GM21367 (cell line): ENCODE measurements at regions not wholly inside any gene's neighbourhood (a gene's known extent, or its start where the extent isn't known, plus 50 kb on each side); places are given as distances from the start of the nearest gene placed in this dataset.

Experiments used
- ATAC-seq: cut with Tn5 transposase; IDR thresholded peaks from one replicate; pipeline ENCODE4 v1.9.1; 2021; ENCODE audit not compliant: unreplicated experiment

DNA sequence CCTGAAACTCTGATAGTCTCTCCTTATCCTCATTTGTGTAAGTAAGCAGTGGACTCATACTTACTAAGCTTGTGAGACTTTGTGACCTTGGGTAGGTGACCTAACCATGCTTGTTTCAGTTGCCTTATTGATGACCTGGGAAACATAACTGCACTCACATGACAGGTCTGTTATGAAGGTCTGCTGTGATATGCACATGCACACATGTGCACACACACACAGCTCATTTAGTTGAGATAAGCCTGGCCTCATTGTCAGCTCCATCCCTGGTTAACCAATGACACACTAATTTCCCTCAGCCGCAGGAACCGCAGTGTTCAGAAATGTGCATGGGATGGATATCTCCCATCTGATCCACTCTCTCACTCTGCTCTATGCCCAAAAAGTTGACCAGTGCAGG, 177.2 kb downstream of the GPAM start:
- no peak for ATAC-seq

DNA sequence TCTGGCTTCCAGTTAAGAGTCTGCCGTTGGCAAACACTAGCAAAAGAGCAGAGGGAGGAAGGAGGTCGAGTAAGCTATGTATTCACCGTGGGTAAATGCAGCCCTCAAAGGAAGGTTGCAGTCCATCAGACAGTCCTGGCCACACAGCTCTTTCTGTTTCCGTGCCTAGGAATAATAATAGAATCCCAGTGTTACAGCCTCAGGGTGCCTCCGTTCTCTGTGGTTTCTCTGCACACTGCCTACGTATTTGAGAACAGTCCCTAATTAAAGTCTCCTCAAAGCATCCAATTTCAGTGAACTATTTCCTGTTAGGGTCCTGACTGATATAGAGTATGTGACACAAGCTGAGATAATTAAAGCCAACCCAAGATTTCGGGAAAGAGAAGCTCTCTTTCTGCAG, 176.7 kb downstream of the GPAM start:
- no peak for ATAC-seq

DNA sequence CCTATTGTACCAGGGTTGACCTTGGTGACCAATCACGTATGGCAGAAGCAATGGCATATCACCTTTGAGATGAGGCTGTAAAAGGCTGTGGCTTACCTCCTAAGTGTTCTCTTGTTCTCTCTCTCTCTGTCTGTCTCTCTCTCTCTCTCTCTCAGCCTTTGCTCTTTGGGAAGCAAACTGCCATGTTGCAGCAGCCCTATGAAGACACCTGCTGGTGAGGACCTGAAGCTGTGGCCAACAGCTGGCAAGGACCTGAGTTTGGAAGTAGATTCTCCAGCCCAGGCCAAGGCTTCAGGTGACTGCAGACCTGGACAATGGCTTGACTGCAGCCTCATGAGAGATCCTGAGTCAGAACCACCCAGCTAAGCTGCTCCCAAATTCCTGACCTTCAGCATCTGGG, 161.4 kb downstream of the GPAM start:
- ATAC-seq = no peak

DNA sequence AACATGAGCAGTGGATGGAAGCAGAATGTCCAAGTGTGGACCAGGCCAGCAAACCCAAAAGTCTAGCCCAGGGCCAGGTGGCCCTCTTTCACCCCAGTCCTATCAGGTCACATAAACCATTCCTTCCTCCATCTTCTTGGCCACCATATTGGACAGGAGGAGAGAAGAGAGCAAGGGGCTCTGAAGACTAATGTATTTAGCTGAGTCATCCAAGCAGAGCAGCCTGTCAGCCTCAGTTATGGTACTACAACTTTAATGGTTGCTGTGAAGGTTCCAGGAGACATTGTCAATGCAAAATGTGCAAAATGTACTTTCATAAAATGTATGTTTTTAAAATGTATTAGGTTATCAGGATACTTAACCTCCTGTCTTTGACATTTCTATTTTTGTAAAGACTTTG, 159.5 kb downstream of the GPAM start:
- no peak for ATAC-seq

DNA sequence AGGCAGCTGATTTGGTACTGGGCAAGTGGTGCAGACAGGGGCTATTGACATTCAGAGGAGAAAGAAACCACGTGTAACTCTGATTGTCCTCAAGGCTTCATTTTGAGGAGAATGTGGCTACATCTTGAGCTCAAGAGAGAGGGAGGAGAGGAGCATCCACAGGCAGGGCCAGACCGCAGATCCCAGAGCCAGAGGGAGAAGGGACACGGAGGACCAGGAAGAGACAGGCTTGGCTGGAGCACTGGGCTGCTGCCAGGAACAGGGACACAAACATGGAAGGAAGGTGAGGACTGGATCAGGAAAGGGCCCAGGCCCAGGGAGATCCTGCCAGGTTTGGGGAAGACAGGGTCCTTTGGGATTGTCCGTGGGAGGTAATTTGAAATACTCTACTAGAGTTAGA, 158.3 kb downstream of the GPAM start:
- no peak for ATAC-seq

DNA sequence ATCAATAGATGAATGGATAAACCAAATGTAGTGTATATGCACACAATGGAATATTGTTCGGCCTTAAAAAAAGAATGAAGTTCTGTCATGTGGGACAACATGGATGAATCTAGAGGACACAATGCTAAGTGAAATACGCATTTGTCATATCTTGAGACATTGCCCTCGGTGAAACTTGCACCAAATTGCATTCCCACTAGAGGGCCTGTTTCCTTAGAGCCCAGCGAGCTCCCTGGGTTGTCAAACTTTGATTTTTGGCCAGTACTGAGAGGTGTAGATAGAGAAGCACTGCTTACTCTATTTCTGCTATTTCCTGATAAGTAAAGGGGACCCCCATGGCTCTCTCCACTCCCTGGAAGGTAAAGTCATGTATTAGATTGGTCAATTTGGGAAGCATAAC, 157.1 kb downstream of the GPAM start:
- ATAC-seq = no peak

DNA sequence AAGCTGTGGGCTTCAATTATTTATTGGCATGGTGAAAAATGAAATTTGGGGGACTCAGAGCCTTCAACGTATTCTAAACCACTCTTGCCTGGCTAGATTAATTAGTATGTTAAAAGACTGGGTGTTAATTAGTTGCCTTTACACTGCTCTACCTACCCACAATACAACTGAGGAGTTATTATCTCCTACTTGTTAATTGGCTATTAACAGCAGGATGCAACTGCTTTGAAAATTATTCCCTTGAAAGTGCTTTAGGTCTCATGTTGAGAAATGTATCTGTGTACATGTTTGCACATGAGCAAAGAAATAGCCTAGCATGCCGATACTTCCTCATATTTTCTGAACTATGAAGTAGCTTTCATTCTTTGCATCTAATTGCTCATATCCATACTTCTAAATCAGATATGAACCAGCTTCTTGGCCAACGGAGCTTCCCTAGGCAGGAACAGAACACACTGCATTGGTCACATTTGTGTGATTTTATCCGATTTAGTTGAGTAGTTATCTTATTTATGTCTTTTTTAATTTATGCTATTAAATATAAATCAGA, 155.8 kb downstream of the GPAM start:
- no peak for ATAC-seq

DNA sequence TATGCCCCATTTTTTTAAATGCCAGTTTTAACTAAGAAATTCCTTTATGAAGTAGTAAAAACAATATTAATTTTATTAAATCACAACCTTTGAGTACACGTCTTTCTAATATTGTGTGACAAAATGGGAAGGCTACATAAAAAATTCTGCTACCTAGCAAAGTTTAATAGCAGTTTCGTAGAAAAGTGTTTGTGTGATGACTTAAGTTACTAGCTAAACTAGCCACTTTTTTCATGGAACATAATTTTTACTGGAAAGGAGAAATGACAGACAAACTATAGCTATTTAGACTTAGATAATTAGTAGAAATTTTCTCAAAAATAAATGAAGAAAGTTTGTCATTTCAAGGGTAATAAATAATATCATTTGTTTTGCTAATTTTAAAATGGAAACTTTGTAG, 153.1 kb downstream of the GPAM start:
- no peak for ATAC-seq

DNA sequence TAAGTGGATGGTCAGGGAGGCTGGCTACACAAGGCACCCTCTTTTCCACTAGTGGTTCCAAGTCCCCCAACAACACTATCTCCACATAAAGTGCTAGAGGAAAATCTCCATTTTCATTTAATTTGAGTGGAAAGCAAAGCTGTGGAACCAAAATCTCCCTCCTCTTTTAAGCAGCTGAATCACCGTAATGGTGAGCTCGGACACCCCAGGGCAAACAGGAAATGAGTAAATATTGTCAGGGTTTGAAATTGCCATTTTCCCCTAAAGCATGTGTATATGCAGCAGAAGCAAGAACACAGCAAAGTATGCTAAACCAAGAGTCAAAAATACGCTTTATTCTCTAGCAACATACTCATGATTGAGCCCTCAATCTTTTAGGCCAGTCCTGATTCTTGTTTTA, 143.7 kb downstream of the GPAM start:
- ATAC-seq = no peak

DNA sequence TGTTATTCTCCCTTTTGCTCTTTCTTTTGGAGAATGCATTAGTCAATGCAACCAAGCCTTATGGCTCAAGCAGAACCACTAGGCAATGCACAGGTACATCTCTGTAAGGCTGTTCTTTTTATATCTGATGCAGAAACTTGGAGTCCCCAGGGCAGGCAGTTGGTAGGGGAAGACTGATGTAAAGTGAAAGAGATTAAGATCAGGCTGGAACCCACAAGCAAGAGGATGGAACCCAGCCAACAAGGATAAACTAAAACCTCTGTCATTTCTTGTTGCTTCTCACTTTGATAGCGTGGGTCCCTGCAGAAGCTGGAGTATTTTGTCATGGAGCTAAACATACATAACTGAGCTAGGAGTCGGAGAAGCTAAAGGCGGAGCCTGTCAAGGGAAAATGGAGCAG, 142.9 kb downstream of the GPAM start:
- ATAC-seq = no peak

DNA sequence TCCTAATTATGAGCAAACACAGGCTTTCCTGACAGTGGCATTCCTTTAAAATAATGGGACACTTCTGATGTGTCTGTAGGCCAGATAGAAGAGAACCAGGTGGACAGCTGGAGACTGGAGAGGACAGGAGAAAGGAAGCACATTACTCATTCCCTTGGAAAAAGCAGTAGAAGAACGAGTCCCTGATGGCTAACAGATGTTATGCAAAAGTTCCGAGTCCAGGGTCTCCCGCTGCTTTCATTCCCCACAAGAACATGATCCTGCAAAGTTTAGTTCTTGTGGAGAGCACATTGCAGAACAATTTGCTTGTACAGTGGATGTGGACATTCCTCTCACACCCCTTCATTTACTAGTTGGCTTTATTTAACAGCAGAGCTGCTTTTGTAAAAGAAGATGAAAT, 137.6 kb downstream of the GPAM start:
- no peak for ATAC-seq

DNA sequence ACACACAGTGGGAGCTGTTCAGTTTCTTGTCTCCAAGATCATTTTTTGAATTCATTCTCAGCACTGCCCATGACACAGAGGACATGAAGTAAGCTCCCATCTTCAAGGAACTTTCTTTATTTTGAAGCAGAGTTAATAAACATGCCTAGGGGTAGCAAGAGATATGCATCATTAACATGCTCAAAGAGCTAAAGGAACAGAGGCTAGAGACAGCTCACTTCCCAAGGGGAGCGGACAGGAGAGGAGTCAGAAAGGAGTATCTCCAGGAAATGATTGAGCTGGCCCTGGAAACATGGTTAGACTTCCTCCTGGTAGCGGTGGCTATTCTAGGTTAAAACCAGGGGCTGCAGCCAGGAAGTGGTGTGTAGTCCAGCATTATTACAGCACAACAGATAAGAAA, 135.9 kb downstream of the GPAM start:
- ATAC-seq = no peak

DNA sequence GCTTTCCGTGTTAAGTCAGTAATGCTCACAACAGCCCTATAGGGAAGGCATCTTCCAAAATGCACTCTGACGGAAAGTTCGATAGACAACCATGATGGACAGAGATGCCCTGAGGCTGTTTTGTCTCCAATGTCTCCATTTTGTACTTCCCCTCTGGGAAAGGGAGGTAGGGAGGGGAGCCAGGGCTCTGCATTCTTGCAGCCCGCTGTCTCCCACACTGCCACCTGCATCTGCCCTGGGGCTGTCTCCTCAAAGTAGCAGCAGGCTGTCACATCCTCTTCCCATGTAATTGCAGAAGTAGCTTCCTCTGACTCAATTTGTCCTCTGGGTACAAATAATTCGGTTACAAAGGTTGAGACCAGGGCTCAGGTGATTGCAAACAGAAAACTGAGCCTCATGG, 131.4 kb downstream of the GPAM start:
- no peak for ATAC-seq

DNA sequence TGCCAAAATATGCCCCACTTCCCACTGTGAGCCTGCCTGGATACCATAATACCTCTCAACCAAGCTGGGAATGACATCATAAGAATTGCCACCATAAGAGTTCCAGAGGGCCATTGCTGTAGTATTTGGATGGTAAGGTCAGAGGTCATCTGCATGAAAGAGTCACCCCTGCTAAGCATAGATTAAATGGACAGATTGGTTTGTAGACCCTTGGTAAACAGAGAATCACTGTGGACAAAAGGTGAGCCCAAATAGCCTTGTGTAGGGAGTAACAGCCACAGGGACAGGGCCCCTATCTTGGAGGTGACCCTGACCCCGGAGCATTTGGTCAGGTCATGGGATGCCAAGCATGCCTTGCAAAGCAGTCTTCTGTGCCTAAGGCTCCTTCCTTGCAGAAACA, 129.7 kb downstream of the GPAM start:
- ATAC-seq = no peak

DNA sequence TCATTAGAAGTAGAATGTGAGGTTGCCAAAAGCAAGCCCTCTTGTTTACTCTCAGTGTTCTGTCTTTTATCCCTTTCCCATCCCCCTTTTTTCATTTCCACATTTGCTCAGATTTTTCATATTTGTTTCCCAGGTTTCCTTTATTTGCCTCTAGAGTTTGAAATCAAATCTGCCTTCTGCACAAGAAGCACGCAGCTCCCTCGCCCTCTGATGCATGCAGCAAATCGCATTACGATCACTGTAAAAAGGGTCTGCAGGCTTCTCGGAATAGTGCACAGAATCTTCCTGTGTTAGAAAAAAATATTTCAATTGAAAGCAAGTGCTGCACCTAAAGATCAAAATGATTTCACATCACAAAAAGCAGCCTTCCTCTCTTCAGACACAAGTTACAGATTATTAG, 129.0 kb downstream of the GPAM start:
- no peak for ATAC-seq

DNA sequence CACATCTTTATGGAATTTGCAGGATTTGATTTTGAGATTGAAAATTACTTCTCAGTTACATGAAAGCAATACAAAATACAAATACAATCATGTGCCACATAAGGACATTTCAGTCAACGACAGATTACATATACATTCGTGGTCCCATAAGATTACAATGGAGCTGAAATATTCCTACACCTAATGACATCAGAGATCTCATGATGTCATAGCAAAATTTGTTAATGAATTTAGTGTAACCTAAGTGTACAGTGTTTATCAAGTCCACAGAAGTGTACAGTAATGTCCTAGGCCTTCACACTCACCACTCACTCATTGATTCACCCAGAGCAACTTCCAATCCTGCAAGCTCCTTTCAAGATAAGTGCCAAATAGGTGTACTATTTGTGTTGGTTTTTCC, 126.5 kb downstream of the GPAM start:
- ATAC-seq = no peak

DNA sequence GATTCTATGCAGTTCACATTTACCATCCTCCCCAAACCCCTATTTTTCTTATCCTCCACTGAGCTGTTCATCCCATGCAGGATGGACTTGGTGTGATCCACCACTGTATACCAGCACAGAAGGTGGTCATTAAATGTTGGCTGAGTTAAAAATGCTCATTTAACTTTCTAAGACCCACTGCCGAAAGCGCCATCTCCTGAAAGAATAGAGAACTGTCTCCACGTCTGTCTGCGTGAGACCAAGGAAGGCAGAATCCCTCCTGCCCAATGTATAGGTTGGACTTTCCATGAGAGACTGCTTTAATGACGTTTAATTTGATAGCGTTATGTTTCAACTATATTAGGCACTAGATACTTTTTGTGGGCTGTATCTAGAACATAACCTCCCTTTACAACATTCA, 124.3 kb downstream of the GPAM start:
- no peak for ATAC-seq

DNA sequence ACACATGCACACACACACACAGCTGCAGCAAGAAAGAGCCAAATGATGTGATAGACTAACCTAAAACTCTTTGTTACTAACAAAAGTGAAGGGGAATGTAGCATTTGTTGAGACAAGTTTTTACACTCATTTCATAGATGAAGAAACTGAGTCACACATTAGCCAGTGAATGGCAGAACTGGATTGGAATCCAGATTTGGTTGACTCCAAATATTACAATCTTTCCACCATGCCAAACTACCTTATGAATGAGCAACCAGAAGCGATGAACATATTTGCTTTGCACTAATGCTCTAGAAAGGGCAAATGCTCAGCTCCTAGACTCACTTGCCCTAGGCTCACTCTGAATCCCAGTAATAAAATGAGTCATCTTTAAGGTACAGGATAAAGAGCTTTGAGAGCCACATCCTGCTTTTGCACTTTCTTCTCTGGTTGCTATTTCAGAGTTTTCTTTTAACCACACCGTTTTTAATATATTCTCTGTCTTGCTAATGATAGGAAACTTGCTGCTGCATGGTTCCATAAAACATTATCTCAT, 111.9 kb downstream of the GPAM start:
- no peak for ATAC-seq

DNA sequence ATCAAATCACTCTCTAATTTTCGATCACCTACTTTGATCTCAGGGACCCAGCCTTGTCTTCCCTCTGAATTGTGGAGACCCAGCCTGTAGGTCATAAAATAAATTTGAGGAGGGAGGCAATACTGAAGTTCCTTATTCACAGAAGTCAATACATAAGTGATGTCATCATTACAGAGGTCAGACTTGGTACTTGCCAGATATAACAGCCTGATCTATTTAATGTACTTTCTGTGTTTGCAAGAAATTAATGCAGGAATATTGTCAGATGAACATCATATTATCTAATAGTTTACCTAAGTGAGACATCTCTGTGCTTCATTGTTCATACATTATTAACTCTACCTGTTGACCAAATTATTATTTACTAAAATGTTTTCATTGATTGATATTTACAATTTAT, 105.6 kb downstream of the GPAM start:
- no peak for ATAC-seq

DNA sequence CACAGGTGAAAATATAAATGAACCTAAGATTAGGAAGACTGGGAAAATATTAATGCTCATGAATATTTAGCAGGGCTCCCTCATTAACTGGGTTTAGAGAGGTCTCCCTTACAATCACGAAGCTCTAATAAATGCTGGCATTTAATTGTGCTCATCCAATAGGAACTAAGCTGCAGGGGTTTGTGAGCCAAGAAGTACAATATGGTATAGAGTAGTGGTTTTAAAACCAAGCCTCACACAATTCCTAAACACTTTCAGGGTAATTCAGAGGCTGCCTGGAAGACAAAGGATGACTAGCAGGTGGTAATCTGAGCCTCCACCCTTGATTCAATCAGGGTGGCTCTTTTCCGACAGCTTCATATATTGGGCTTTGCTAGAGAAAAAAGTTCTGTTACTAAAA, 103.3 kb downstream of the GPAM start:
- ATAC-seq = no peak

DNA sequence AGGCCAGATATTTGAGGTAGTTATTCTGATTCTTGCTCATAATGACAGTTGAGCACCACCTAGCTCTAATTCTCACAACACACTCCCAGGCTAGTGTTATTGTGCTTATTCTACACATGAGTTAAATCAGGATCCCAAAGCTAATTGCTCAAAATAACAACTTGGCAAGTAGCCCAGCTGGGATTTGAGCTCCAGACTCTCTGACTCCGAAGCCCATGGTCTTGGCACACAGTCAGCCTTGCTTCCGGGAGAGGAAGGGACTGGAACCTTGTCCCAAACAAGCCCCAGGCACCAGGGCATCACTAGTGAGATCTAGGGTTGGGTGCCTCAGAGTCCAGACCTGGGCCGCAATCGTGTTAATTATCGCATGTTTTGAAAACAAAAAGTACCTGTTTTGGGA, 101.4 kb downstream of the GPAM start:
- ATAC-seq = no peak

DNA sequence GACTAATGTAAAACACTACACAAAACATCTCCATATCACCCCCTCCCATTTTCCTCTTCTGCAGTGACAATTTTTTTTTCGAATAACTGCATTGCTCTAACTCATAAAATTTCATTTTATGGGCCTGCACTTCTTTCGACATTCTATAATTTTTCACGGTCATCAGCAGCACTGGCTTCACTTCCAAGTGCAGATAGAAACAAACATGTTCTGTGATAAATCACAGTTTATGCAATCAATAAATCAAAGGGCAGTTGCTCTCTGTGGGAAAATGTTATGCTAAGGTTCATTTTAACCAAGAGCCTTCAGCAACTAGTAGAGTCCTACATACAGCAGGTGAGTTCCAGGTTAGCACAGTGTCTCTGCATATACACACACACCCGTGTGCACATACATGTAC, 100.1 kb downstream of the GPAM start:
- no peak for ATAC-seq

DNA sequence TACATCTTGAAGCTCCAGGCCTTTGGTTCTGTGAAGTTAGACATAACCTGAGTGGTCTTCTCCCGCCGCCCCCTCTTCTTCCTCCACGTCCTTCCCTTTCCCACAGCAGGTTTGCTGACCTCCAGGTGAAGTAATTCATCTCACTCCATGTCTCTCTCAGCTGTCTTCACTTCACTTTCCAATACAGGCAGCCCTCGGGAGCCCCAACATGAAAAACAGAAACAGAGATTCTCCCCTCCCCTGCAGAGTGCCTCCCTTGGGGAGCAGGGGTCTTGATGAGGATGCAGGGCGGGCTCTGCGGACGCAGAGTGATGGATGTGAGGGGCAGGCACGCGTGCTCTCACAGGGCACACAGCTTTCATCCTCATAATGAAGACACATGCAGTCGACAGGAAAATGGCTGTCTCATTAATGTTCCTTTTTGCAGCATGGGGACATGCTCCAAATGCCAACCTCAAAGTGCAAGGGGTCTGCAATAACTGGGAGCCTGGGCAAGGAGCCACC, 95.6 kb downstream of the GPAM start:
- ATAC-seq = no peak

DNA sequence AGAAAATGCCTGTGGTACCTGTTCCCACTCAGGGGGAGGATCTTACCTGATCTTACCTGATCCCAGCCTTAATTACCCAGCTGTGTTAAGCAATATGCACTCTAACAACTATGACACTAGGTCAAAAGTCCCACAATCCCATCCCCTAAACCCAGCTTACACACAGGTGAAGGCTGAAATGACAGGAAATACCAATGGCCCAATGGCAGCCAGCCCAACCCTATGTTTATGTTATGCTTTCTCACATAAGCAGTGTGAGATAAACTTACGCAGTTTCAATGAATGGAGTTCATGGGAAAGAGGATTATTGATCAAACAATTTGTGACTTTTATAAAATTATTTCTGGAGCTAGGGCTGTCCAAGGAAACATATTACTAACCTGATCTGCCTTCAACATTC, 91.9 kb downstream of the GPAM start:
- ATAC-seq = no peak
